Glutamatergic neuron (in vitro differentiated cells): ENCODE measurements at regions not wholly inside any gene's neighbourhood (a gene's known extent, or its start where the extent isn't known, plus 50 kb on each side); places are given as distances from the start of the nearest gene placed in this dataset.

Experiments
- DNase-seq: peaks from one replicate; pipeline ENCODE4 v3.0.0; 2022
- H3K27ac Mint-ChIP-seq: one replicate; pipeline ENCODE4 v1.8.0; 2020; ENCODE audit warnings: mild to moderate bottlenecking, mixed read lengths, inconsistent platforms; ENCODE audit not compliant: unreplicated experiment
- H3K27me3 Mint-ChIP-seq: one replicate; pipeline ENCODE4 v1.8.0; 2020; ENCODE audit warnings: mild to moderate bottlenecking, moderate library complexity, mixed read lengths, inconsistent platforms; ENCODE audit not compliant: unreplicated experiment
- H3K36me3 Mint-ChIP-seq: one replicate; pipeline ENCODE4 v1.8.0; 2020; ENCODE audit warnings: mild to moderate bottlenecking, mixed read lengths, inconsistent platforms; ENCODE audit not compliant: unreplicated experiment
- H3K4me1 Mint-ChIP-seq: one replicate; pipeline ENCODE4 v1.8.0; 2020; ENCODE audit warnings: mild to moderate bottlenecking, low read depth, mixed read lengths, inconsistent platforms; ENCODE audit not compliant: unreplicated experiment
- H3K4me3 Mint-ChIP-seq: one replicate; pipeline ENCODE4 v1.8.0; 2020; ENCODE audit warnings: mild to moderate bottlenecking, mixed read lengths, inconsistent platforms; ENCODE audit not compliant: unreplicated experiment
- H3K9me3 Mint-ChIP-seq: one replicate; pipeline ENCODE4 v1.8.0; 2020; ENCODE audit warnings: mild to moderate bottlenecking, moderate library complexity, mixed read lengths, inconsistent platforms; ENCODE audit not compliant: unreplicated experiment
- TF ChIP-seq, protein P1 (sequence below): fragments of 200-600 bp; sonication (generic); IDR thresholded peaks from one replicate; pipeline ENCODE4 v1.5.0; 2021; ENCODE audit not compliant: partially characterized antibody, unreplicated experiment

DNA sequence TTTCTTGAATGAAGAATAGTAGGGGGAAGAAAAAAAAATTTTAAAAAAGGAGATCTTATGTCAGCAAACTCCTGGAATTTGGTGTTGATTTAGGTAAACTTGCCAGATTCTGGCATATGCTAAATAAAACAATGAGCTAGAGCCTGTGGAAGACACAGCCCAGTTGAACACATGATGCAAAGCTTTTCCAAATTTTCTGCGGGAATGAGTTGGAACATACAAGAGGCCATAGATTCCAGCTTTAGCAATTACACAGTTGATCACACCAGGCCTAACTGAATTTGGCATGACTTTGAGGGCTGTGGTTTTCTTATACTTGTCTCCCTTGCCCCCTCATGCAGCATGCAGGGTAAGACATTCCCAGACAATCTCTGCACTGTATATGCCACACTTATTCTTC, 297.0 kb downstream of the SH3GL2 start:
- H3K9me3 Mint-ChIP-seq = no peaks in the 10 kb centered on the region
- no peak for DNase-seq
- TF ChIP-seq, protein P1, sequence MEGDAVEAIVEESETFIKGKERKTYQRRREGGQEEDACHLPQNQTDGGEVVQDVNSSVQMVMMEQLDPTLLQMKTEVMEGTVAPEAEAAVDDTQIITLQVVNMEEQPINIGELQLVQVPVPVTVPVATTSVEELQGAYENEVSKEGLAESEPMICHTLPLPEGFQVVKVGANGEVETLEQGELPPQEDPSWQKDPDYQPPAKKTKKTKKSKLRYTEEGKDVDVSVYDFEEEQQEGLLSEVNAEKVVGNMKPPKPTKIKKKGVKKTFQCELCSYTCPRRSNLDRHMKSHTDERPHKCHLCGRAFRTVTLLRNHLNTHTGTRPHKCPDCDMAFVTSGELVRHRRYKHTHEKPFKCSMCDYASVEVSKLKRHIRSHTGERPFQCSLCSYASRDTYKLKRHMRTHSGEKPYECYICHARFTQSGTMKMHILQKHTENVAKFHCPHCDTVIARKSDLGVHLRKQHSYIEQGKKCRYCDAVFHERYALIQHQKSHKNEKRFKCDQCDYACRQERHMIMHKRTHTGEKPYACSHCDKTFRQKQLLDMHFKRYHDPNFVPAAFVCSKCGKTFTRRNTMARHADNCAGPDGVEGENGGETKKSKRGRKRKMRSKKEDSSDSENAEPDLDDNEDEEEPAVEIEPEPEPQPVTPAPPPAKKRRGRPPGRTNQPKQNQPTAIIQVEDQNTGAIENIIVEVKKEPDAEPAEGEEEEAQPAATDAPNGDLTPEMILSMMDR = no peak
- H3K27ac Mint-ChIP-seq = no peak overlapping the region
- H3K36me3 Mint-ChIP-seq = no peaks in the 10 kb centered on the region
- H3K4me3 Mint-ChIP-seq = no peak overlapping the region
- no peaks in the 10 kb centered on the region for H3K4me1 Mint-ChIP-seq
- H3K27me3 Mint-ChIP-seq = no peaks in the 10 kb centered on the region

DNA sequence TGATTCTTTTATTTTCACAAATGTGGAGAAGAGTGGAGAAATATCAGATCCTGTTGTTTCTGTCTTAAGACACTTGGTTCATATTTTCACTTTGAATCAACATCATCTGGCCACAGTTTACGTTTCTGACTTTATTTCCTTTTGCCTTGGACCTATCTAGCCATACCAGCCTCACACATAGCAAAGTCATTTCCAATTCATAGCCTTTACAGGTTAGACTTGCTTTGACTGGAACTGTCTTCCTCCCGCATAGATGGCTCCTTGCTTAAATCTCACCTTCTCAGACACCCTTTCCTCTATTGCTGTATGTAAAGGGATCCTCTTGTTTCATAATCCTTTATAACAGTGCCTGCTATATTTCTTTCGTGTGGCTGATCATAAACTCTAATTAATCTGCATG, 297.8 kb downstream of the SH3GL2 start:
- no peaks in the 10 kb centered on the region for H3K27me3 Mint-ChIP-seq

GRCh38 chr9:17878810-17879370, 300.0 kb downstream of the SH3GL2 start:
- TF ChIP-seq, protein P1 = no peak
- Mint-ChIP-seq H3K27me3 (no peaks in the 10 kb centered on the region), H3K4me1 (no peaks in the 10 kb centered on the region), H3K9me3 (no peaks in the 10 kb centered on the region), H3K36me3 (no peaks in the 10 kb centered on the region), H3K27ac (no peak overlapping the region), H3K4me3 (no peak overlapping the region)
- no peak for DNase-seq

More for the DNA sequence above, 297.8 kb downstream of the SH3GL2 start:
- H3K4me3 Mint-ChIP-seq = no peak overlapping the region
- no peaks in the 10 kb centered on the region for H3K4me1 Mint-ChIP-seq
- H3K27ac Mint-ChIP-seq = no peak overlapping the region
- no peaks in the 10 kb centered on the region for H3K9me3 Mint-ChIP-seq
- no peak for DNase-seq
- TF ChIP-seq, protein P1 = no peak
- no peaks in the 10 kb centered on the region for H3K36me3 Mint-ChIP-seq

- H3K4me1 Mint-ChIP-seq = peaks cover 8% of the 10 kb centered on the region
- no peaks in the 10 kb centered on the region for H3K36me3 Mint-ChIP-seq
- H3K27me3 Mint-ChIP-seq = peaks cover 2% of the 10 kb centered on the region
- H3K27ac Mint-ChIP-seq = no peak overlapping the region
- no peak overlapping the region for H3K4me3 Mint-ChIP-seq
- TF ChIP-seq, protein P1 = no peak
- H3K9me3 Mint-ChIP-seq = peaks cover 2% of the 10 kb centered on the region
- DNase-seq = no peak
These were observed 302.5 kb downstream of the SH3GL2 start for GRCh38 chr9:17881371-17881770.

GRCh38 chr9:17882688-17883594, 304.1 kb downstream of the SH3GL2 start:
- Mint-ChIP-seq H3K36me3 (no peaks in the 10 kb centered on the region), H3K4me3 (no peak overlapping the region), H3K4me1 (peaks cover 13% of the 10 kb centered on the region), H3K27me3 (peaks cover 2% of the 10 kb centered on the region), H3K9me3 (peaks cover 2% of the 10 kb centered on the region), H3K27ac (no peak overlapping the region)
- no peak for DNase-seq
- TF ChIP-seq, protein P1 = no peak
